HepG2 (cell line): ENCODE measurements at regions not wholly inside any gene's neighbourhood (a gene's known extent, or its start where the extent isn't known, plus 50 kb on each side); places are given as distances from the start of the nearest gene placed in this dataset.

Experiments
- ATAC-seq: fragments of 200-7000 bp; cut with Tn5 transposase; 3 replicates; pipeline ENCODE4 v1.9.1; 2020; ENCODE audit warnings: mild to moderate bottlenecking, moderate library complexity
- BruUV-seq: library from RNA; stranded (reverse); fragments of 400-500 nt; replicated peaks from 2 replicates; lab custom pipeline; 2021; lab: Mats Ljungman, UMichigan
- CTCF ChIA-PET: fragments of 300-600 bp; formaldehyde crosslinking; extraction: SDS; loops from one replicate; lab custom pipeline; 2021; ENCODE audit warnings: low total read pairs, inconsistent platforms, low intra/inter-chr PET ratio; lab: Yijun Ruan, JAX
- POLR2A ChIA-PET: fragments of 350-600 bp; sonication (Branson Sonifier 250); formaldehyde crosslinking; loops from one replicate; lab custom pipeline; 2020; ENCODE audit warnings: antibody characterized with exemption, inconsistent platforms; lab: Yijun Ruan, JAX
- DNase-seq: peaks from one replicate; pipeline ENCODE4 v3.0.0-alpha.2; 2015; ENCODE audit warnings: low spot score
- FAIRE-seq: peaks from 3 replicates; lab custom pipeline; 2011; peaks lifted over from hg19 to GRCh38; lab: Jason Lieb, UNC
- H2AFZ ChIP-seq: one replicate; pipeline ENCODE4 v1.6.1; 2011; ENCODE audit warnings: low read length, inconsistent platforms
- H3K27ac ChIP-seq: fragments of 300-600 bp; 3 replicates; pipeline ENCODE4 v1.8.0; 2011; ENCODE audit warnings: mixed run types, mild to moderate bottlenecking, mixed read lengths, low read length, inconsistent platforms; ENCODE audit not compliant: insufficient read depth; ENCODE audit errors: extremely low read length
- H3K27me3 ChIP-seq, 2 experiments: fragments of 200-600 bp in 1 of 2; 2 replicates in 1 of 2; 3 replicates in 1 of 2; pipeline versions ENCODE4 v1.6.0 to v1.8.0; 2011; ENCODE audit warnings: low read length in 2 of 2, mild to moderate bottlenecking in 2 of 2, moderate library complexity in 2 of 2, inconsistent platforms in 1 of 2; ENCODE audit not compliant: insufficient read depth in 2 of 2, control insufficient read depth in 1 of 2
- H3K36me3 ChIP-seq, 2 experiments: fragments of 200-600 bp in 1 of 2; replicated peaks in 1 of 2; 2 replicates in 1 of 2; 3 replicates in 1 of 2; pipeline versions ENCODE4 v1.5.1 to v1.8.0; 2011; ENCODE audit warnings: low read length in 2 of 2, inconsistent platforms in 1 of 2; ENCODE audit not compliant: insufficient read depth in 2 of 2, control insufficient read depth in 1 of 2
- H3K4me1 ChIP-seq: 2 replicates; pipeline ENCODE4 v1.5.1; 2012; ENCODE audit warnings: low read length, inconsistent platforms; ENCODE audit not compliant: insufficient read depth
- H3K4me2 ChIP-seq: 2 replicates; pipeline ENCODE4 v1.6.0; 2011; ENCODE audit warnings: low read depth, low read length, inconsistent platforms
- H3K4me3 ChIP-seq, 3 experiments: fragments of 200-600 bp in 1 of 3; sonication (generic), shearing (Covaris generic) in 1 of 3; replicated peaks in 1 of 3; 2 replicates each; pipeline ENCODE4 v1.5.1; 2011 to 2016; ENCODE audit warnings: low read length in 3 of 3, inconsistent platforms in 2 of 3, low read depth in 2 of 3, mild to moderate bottlenecking in 2 of 3, control low read depth in 1 of 3, mixed read lengths in 1 of 3; ENCODE audit not compliant: insufficient read depth in 1 of 3
- H3K79me2 ChIP-seq: one replicate; pipeline ENCODE4 v1.6.1; 2011; ENCODE audit warnings: low read length, inconsistent platforms; ENCODE audit not compliant: insufficient read depth
- H3K9ac ChIP-seq: 2 replicates; pipeline ENCODE4 v1.6.0; 2011; ENCODE audit warnings: mild to moderate bottlenecking, low read depth, low read length, inconsistent platforms; ENCODE audit not compliant: insufficient read depth
- H3K9me3 ChIP-seq: 2 replicates; pipeline ENCODE4 v1.5.1; 2012; ENCODE audit warnings: mild to moderate bottlenecking, low read length
- H4K20me1 ChIP-seq: 2 replicates; pipeline ENCODE4 v1.6.0; 2011; ENCODE audit warnings: inconsistent platforms, mild to moderate bottlenecking, low read length, moderate library complexity; ENCODE audit not compliant: insufficient read depth
- ADNP ChIP-seq: sonication (generic); formaldehyde crosslinking; IDR thresholded peaks from 2 replicates; pipeline ENCODE4 v1.4.0; 2020; ENCODE audit warnings: missing genetic modification reagents
- BRCA1 ChIP-seq: sonication (generic); formaldehyde crosslinking; IDR thresholded peaks from 2 replicates; pipeline ENCODE4 v1.4.0; 2020; ENCODE audit warnings: missing genetic modification reagents
- CAMTA2 ChIP-seq: sonication (generic); formaldehyde crosslinking; IDR thresholded peaks from 2 replicates; pipeline ENCODE4 v1.4.0; 2020; ENCODE audit warnings: mild to moderate bottlenecking, missing genetic modification reagents, borderline replicate concordance
- CENPT ChIP-seq: sonication (generic); formaldehyde crosslinking; IDR thresholded peaks from 2 replicates; pipeline ENCODE4 v1.8.0; 2022; ENCODE audit warnings: low read depth, mild to moderate bottlenecking, moderate library complexity, missing genetic modification reagents
- HMG20B ChIP-seq: conservative IDR thresholded peaks from 2 replicates; pipeline ENCODE4 v1.6.1; 2016; ENCODE audit warnings: missing genetic modification reagents, missing compliant biosample characterization
- MATR3 ChIP-seq: sonication (generic); formaldehyde crosslinking; IDR thresholded peaks from 2 replicates; pipeline ENCODE4 v1.4.0; 2020; ENCODE audit warnings: missing genetic modification reagents
- NAIF1 ChIP-seq: sonication (generic); formaldehyde crosslinking; IDR thresholded peaks from 2 replicates; pipeline ENCODE4 v1.5.0; 2020; ENCODE audit warnings: mild to moderate bottlenecking, missing genetic modification reagents, borderline replicate concordance
- NR2C2 ChIP-seq: sonication (generic); formaldehyde crosslinking; IDR thresholded peaks from 2 replicates; pipeline ENCODE4 v1.4.0; 2020; ENCODE audit warnings: missing genetic modification reagents, mild to moderate bottlenecking, moderate library complexity, borderline replicate concordance
- PHF8 ChIP-seq: sonication (generic); formaldehyde crosslinking; IDR thresholded peaks from 2 replicates; pipeline ENCODE4 v1.5.0; 2020; ENCODE audit warnings: missing genetic modification reagents
- TRIM24 ChIP-seq: sonication (generic); formaldehyde crosslinking; IDR thresholded peaks from 2 replicates; pipeline ENCODE4 v1.8.0; 2022; ENCODE audit warnings: mild to moderate bottlenecking, missing genetic modification reagents
- ZFP1 ChIP-seq: IDR thresholded peaks from 2 replicates; pipeline ENCODE4 v1.6.1; 2016
- ZNF121 ChIP-seq: sonication (generic); formaldehyde crosslinking; IDR thresholded peaks from 2 replicates; pipeline ENCODE4 v1.5.0; 2020; ENCODE audit warnings: mild to moderate bottlenecking, missing genetic modification reagents
- ZSCAN29 ChIP-seq: sonication (generic); formaldehyde crosslinking; conservative IDR thresholded peaks from 2 replicates; pipeline ENCODE4 v1.4.0; 2020; ENCODE audit warnings: mild to moderate bottlenecking, missing genetic modification reagents
- WGBS: methylation state at CpG from one replicate; pipeline ENCODE4 v1.1.6; 2017; ENCODE audit warnings: low lambda C conversion rate; 5-methylcytosine and 5-hydroxymethylcytosine counted together
- in situ Hi-C: cut with HindIII; loops from 2 replicates; pipeline ENCODE4 v1.10.0; 2017; ENCODE audit warnings: low pct_unique_long_range_greater_than_20kb; ENCODE audit not compliant: extremely low pct_ligation_motif_present
- intact Hi-C: fragments of 100-400 bp; cut with micrococcal nuclease; formaldehyde crosslinking; loops from one replicate; pipeline ENCODE4 v1.10.0; 2022; ENCODE audit not compliant: unreplicated experiment
- TF ChIP-seq, protein P1 (sequence below): sonication (generic); formaldehyde crosslinking; IDR thresholded peaks from 2 replicates; pipeline ENCODE4 v1.5.0; 2020; ENCODE audit warnings: mild to moderate bottlenecking, missing genetic modification reagents, borderline replicate concordance
- TF ChIP-seq, protein P2 (sequence below): sonication (generic); formaldehyde crosslinking; IDR thresholded peaks from 2 replicates; pipeline ENCODE4 v1.4.0; 2020; ENCODE audit warnings: low read depth, mild to moderate bottlenecking, missing genetic modification reagents

DNA sequence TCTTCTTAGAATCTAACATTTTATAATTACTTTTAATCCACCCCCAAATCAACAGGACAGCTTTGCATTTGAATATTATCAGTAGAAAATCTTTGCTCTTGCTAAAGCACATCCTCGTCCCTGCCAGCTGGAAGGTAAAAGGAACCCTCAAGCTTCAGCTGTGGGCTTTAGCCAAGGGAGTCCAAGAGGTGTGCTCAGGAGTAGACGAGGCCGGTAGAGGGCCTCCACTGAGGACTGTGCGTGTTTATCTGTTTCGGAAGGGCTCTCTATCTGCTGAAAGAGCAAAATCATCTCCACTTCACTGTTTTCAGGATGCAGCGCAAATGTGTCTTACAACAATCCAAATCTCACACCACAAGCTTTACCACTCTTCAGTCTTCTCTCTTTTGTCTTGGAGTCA lies 257.4 kb upstream of the IL12A start:
- no peaks in the 10 kb centered on the region; a peak in 1 of 5 replicates for H3K27me3 ChIP-seq
- DNase-seq (no peak), FAIRE-seq (no peak), ATAC-seq (peak; percentile 56)
- H3K9ac ChIP-seq, result no peak overlapping the region
- ChIA-PET CTCF (no interaction called here), POLR2A (no interaction called here)
- no peak overlapping the region for H3K4me2 ChIP-seq
- no peak overlapping the region for H3K27ac ChIP-seq
- WGBS, result 24% methylated on average over 3 of the region's 6 CpGs
- H2AFZ ChIP-seq, result no peak overlapping the region
- H3K4me1 ChIP-seq, result no peaks in the 10 kb centered on the region
- no peaks in the 10 kb centered on the region for H3K36me3 ChIP-seq
- no peaks in the 10 kb centered on the region for H3K79me2 ChIP-seq
- TF ChIP-seq NAIF1 (CRISPR knock-in tag) (no peak), BRCA1 (CRISPR knock-in tag) (no peak), CAMTA2 (CRISPR knock-in tag) (no peak), ZFP1 (CRISPR knock-in tag) (no peak), PHF8 (CRISPR knock-in tag) (no peak), ZNF121 (no peak), MATR3 (CRISPR knock-in tag) (no peak), TRIM24 (no peak), ADNP (no peak), HMG20B (CRISPR knock-in tag) (no peak), ZSCAN29 (CRISPR knock-in tag) (no peak), CENPT (CRISPR knock-in tag) (no peak), NR2C2 (CRISPR knock-in tag) (no peak)
- TF ChIP-seq, protein P1, sequence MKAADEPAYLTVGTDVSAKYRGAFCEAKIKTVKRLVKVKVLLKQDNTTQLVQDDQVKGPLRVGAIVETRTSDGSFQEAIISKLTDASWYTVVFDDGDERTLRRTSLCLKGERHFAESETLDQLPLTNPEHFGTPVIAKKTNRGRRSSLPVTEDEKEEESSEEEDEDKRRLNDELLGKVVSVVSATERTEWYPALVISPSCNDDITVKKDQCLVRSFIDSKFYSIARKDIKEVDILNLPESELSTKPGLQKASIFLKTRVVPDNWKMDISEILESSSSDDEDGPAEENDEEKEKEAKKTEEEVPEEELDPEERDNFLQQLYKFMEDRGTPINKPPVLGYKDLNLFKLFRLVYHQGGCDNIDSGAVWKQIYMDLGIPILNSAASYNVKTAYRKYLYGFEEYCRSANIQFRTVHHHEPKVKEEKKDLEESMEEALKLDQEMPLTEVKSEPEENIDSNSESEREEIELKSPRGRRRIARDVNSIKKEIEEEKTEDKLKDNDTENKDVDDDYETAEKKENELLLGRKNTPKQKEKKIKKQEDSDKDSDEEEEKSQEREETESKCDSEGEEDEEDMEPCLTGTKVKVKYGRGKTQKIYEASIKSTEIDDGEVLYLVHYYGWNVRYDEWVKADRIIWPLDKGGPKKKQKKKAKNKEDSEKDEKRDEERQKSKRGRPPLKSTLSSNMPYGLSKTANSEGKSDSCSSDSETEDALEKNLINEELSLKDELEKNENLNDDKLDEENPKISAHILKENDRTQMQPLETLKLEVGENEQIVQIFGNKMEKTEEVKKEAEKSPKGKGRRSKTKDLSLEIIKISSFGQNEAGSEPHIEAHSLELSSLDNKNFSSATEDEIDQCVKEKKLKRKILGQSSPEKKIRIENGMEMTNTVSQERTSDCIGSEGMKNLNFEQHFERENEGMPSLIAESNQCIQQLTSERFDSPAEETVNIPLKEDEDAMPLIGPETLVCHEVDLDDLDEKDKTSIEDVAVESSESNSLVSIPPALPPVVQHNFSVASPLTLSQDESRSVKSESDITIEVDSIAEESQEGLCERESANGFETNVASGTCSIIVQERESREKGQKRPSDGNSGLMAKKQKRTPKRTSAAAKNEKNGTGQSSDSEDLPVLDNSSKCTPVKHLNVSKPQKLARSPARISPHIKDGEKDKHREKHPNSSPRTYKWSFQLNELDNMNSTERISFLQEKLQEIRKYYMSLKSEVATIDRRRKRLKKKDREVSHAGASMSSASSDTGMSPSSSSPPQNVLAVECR, result no peak
- TF ChIP-seq, protein P2, sequence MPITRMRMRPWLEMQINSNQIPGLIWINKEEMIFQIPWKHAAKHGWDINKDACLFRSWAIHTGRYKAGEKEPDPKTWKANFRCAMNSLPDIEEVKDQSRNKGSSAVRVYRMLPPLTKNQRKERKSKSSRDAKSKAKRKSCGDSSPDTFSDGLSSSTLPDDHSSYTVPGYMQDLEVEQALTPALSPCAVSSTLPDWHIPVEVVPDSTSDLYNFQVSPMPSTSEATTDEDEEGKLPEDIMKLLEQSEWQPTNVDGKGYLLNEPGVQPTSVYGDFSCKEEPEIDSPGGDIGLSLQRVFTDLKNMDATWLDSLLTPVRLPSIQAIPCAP, result no peak
- BruUV-seq, result no TSS peak
- H3K9me3 ChIP-seq, result no peaks in the 10 kb centered on the region
- no peak overlapping the region for H3K4me3 ChIP-seq
- in situ Hi-C loops (no loop called here), intact Hi-C loops (no loop called here)
- no peaks in the 10 kb centered on the region for H4K20me1 ChIP-seq
